ENCODE measurements at regions not wholly inside any gene's neighbourhood (a gene's known extent, or its start where the extent isn't known, plus 50 kb on each side); places are given as distances from the start of the nearest gene placed in this dataset.

DNA sequence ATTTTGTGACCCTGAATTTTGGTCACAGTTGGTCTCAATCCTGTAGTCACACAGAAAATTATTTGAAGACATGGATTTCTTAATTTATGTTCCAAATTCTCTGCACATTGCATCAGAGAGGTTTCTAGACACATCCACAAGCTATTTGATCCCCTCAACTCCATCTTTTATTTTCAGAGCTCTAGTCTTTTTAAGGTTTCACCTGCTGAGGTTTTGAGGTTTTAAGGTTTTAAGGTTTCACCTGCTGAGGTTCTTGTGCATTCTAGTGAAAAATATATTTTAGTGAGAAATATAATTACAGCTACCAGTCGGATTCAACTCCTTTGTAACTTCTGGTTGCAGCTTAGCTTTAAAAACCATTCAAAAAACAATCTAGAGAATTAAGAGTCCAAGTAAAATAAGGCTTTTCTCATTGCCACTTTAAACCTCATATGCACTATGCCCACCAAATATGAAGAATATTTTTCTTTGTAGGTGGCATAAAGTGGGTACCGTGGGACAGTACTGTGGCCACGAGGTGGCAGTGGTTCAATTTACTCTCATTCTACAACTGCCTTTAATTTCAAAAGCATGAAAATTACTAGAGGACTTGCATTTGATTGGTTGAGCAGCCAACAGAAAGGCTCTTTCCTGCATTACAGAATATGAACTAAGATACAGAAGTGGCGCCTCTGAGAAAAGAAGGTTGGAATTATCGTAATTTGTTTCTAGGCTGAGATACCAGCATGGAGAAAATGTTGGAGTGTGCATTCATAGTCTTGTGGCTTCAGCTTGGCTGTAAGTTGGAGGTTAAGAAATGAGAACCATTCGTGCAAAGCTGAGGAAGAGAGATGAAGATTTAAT is 366.5 kb upstream of the OR4E1 start:
- TF ChIP-seq, protein P1, sequence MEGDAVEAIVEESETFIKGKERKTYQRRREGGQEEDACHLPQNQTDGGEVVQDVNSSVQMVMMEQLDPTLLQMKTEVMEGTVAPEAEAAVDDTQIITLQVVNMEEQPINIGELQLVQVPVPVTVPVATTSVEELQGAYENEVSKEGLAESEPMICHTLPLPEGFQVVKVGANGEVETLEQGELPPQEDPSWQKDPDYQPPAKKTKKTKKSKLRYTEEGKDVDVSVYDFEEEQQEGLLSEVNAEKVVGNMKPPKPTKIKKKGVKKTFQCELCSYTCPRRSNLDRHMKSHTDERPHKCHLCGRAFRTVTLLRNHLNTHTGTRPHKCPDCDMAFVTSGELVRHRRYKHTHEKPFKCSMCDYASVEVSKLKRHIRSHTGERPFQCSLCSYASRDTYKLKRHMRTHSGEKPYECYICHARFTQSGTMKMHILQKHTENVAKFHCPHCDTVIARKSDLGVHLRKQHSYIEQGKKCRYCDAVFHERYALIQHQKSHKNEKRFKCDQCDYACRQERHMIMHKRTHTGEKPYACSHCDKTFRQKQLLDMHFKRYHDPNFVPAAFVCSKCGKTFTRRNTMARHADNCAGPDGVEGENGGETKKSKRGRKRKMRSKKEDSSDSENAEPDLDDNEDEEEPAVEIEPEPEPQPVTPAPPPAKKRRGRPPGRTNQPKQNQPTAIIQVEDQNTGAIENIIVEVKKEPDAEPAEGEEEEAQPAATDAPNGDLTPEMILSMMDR (optimal IDR thresholded peaks at IDR 0.05 in 1 of 3, IDR thresholded peaks at IDR 0.05 in 1 of 3, conservative IDR thresholded peaks at IDR 0.05 in 1 of 3; ENCODE audit: extremely low read depth in 1 of 3, insufficient read depth in 2 of 3, low read length in 3 of 3) = peak; percentile 49 to 57 (median 55)
- no peak for TF ChIP-seq EZH2 (IDR thresholded peaks at IDR 0.05; ENCODE audit: low read length)
